A673 (cell line): ENCODE measurements at regions not wholly inside any gene's neighbourhood (a gene's known extent, or its start where the extent isn't known, plus 50 kb on each side); places are given as distances from the start of the nearest gene placed in this dataset.

ENCODE experiments used
- EZH2 ChIP-seq: fragments of 200-600 bp; sonication (generic); IDR thresholded peaks from 2 replicates; pipeline ENCODE4 v1.6.1; 2017; ENCODE audit warnings: borderline replicate concordance, low read depth, mild to moderate bottlenecking, mixed read lengths, antibody characterized with exemption, low read length; ENCODE audit not compliant: poor library complexity, severe bottlenecking
- TF ChIP-seq, protein P1 (sequence below): fragments of 300-800, 200-600 bp; sonication (generic); conservative IDR thresholded peaks from 2 replicates; pipeline ENCODE4 v1.5.1; 2017; ENCODE audit warnings: low read depth, mild to moderate bottlenecking, antibody characterized with exemption, low read length, moderate library complexity, mixed read lengths

GRCh38 chr3:79983118-79983517 is 215.3 kb upstream of the ROBO1 start:
- TF ChIP-seq, protein P1, sequence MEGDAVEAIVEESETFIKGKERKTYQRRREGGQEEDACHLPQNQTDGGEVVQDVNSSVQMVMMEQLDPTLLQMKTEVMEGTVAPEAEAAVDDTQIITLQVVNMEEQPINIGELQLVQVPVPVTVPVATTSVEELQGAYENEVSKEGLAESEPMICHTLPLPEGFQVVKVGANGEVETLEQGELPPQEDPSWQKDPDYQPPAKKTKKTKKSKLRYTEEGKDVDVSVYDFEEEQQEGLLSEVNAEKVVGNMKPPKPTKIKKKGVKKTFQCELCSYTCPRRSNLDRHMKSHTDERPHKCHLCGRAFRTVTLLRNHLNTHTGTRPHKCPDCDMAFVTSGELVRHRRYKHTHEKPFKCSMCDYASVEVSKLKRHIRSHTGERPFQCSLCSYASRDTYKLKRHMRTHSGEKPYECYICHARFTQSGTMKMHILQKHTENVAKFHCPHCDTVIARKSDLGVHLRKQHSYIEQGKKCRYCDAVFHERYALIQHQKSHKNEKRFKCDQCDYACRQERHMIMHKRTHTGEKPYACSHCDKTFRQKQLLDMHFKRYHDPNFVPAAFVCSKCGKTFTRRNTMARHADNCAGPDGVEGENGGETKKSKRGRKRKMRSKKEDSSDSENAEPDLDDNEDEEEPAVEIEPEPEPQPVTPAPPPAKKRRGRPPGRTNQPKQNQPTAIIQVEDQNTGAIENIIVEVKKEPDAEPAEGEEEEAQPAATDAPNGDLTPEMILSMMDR = no peak
- no peak for TF ChIP-seq EZH2
